ENCODE measurements at regions not wholly inside any gene's neighbourhood (a gene's known extent, or its start where the extent isn't known, plus 50 kb on each side); places are given as distances from the start of the nearest gene placed in this dataset.

- no peak for TF ChIP-seq CTCF (conservative IDR thresholded peaks at IDR 0.05; ENCODE audit: low read depth, low read length)
These were observed 625.1 kb upstream of the NUDT12 start for GRCh38 chr5:104187656-104188055.

GRCh38 chr5:104186510-104186909 is 623.9 kb upstream of the NUDT12 start:
- H3K4me3 ChIP-seq (ENCODE audit: low read length), result no peak overlapping the region
- no peak for DNase-seq (ENCODE audit: low read depth)
- no peak for TF ChIP-seq CTCF (conservative IDR thresholded peaks at IDR 0.05; ENCODE audit: low read depth, low read length)

More at GRCh38 chr5:104187656-104188055, 625.1 kb upstream of the NUDT12 start:
- no peak for DNase-seq (ENCODE audit: low read depth)
- no peak overlapping the region for H3K4me3 ChIP-seq (ENCODE audit: low read length)

- no peak for DNase-seq (ENCODE audit: low read depth)
- no peak for TF ChIP-seq CTCF (conservative IDR thresholded peaks at IDR 0.05; ENCODE audit: low read depth, low read length)
These were observed 623.5 kb upstream of the NUDT12 start for GRCh38 chr5:104186100-104186499.

GRCh38 chr5:104184264-104184663 is 621.7 kb upstream of the NUDT12 start:
- TF ChIP-seq CTCF (conservative IDR thresholded peaks at IDR 0.05; ENCODE audit: low read depth, low read length), result no peak
- no peak for DNase-seq (ENCODE audit: low read depth)
- H3K4me3 ChIP-seq (ENCODE audit: low read length), result no peak overlapping the region

More at GRCh38 chr5:104186100-104186499, 623.5 kb upstream of the NUDT12 start:
- H3K4me3 ChIP-seq (ENCODE audit: low read length), result no peak overlapping the region

- DNase-seq (ENCODE audit: low read depth), result no peak
- no peak overlapping the region for H3K4me3 ChIP-seq (ENCODE audit: low read length)
These were observed 616.4 kb upstream of the NUDT12 start for GRCh38 chr5:104178829-104179456.

GRCh38 chr5:104178066-104178465 is 615.5 kb upstream of the NUDT12 start:
- TF ChIP-seq CTCF (conservative IDR thresholded peaks at IDR 0.05; ENCODE audit: low read depth, low read length), result no peak
- no peak for DNase-seq (ENCODE audit: low read depth)
- H3K4me3 ChIP-seq (ENCODE audit: low read length), result no peak overlapping the region

More at GRCh38 chr5:104178829-104179456, 616.4 kb upstream of the NUDT12 start:
- TF ChIP-seq CTCF (conservative IDR thresholded peaks at IDR 0.05; ENCODE audit: low read depth, low read length), result peak; percentile 17

- H3K4me3 ChIP-seq (ENCODE audit: low read length), result no peak overlapping the region
- no peak for TF ChIP-seq CTCF (conservative IDR thresholded peaks at IDR 0.05; ENCODE audit: low read depth, low read length)
These were observed 615.1 kb upstream of the NUDT12 start for GRCh38 chr5:104177651-104178050.

More at GRCh38 chr5:104177651-104178050, 615.1 kb upstream of the NUDT12 start:
- DNase-seq (ENCODE audit: low read depth), result no peak
